GM10266 (cell line): ENCODE measurements at regions not wholly inside any gene's neighbourhood (a gene's known extent, or its start where the extent isn't known, plus 50 kb on each side); places are given as distances from the start of the nearest gene placed in this dataset.

Source experiments
- DNase-seq: peaks from one replicate; pipeline ENCODE4 v3.0.0; 2012; ENCODE audit errors: extremely low spot score
- TF ChIP-seq, protein P1 (sequence below): IDR thresholded peaks from 2 replicates; pipeline ENCODE4 v1.5.1; 2012; ENCODE audit warnings: mild to moderate bottlenecking, low read depth; ENCODE audit not compliant: control insufficient read depth, insufficient read depth; ENCODE audit errors: missing control alignments

DNA sequence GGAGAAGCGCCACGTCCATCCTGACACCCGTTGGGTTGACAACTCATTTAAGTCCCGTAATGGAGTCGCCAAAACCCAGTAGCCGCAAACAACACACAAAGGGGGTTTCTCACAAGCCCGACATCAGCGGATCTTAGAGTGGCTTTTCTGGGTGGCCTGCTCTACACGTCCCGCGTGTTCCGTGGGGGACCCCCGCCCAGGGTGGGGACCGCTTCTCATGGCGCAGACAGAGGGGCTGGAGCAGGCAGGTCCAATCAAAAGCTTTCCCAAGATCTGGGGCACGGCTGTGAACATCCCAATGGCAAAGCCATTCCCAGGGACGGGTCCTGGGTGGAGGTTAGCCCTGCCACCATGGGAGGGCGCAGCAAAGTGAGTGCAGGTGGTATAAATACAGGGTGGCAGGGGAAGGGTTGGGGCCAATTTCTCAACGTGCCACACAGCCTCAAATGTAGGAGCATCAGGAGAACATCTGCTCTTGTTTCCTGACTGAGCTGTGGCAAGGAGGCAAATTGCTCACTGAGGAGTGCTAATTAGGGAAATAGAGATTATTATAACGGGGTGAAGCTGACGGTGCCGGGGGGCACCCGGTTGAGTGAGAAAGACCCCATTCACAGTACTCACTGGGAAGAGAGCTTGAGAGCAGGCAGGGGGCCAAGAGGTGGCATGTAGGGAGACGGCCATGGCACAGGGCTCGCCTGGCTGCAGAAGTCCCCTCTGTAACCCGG lies 1447.2 kb downstream of the TBC1D22A start:
- TF ChIP-seq, protein P1, sequence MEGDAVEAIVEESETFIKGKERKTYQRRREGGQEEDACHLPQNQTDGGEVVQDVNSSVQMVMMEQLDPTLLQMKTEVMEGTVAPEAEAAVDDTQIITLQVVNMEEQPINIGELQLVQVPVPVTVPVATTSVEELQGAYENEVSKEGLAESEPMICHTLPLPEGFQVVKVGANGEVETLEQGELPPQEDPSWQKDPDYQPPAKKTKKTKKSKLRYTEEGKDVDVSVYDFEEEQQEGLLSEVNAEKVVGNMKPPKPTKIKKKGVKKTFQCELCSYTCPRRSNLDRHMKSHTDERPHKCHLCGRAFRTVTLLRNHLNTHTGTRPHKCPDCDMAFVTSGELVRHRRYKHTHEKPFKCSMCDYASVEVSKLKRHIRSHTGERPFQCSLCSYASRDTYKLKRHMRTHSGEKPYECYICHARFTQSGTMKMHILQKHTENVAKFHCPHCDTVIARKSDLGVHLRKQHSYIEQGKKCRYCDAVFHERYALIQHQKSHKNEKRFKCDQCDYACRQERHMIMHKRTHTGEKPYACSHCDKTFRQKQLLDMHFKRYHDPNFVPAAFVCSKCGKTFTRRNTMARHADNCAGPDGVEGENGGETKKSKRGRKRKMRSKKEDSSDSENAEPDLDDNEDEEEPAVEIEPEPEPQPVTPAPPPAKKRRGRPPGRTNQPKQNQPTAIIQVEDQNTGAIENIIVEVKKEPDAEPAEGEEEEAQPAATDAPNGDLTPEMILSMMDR, result no peak
- no peak for DNase-seq

DNA sequence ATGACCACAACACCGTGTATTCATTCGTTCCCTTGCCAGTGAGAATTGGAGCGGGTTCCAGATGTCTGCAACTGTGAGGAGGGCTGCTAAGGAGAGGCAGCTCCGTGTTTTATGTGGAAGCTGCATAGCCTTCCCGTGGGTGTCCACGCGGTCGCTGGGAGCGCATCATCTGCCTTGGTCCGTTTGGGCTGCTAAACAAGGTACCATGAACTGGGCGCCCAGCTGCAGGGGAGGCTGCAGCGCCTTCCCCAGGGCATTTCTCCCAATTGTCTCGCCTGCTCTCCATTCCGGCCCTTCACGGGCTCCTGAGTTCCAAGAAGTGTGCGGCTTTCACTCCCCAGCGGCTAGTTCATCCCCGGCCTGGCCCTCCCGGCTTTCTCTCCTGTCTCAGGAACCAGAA lies 1446.4 kb downstream of the TBC1D22A start:
- no peak for DNase-seq
- TF ChIP-seq, protein P1, result no peak

DNA sequence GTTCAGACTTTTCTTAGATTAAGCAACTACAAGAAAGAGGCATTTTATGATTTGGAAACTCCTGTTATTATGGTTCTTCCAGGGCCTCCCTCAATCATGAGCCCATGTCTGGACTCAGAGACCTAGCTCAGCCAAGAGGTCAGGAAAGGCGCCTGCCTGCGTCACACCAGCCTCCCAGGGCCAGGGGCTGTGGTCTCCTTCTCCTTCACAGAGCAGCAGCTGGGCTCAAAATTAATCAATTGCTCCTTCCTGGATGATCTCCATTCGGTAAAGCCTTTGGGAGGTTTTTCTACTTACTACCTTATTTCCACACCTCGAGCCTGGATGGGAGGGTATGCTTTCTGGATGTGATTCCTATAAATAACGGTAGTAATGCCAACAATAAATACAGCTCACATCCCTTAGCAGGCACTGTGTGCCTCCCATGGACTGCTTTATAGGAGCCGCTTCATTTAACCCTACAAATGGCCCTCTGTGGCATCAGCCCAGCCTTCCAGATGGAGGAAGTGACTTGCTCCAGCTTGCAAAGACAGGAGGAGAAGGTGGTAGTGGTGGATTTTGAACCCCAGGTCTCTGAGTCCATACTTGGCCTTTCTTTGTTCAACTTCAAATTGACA lies 1445.6 kb downstream of the TBC1D22A start:
- TF ChIP-seq, protein P1, result no peak
- no peak for DNase-seq

DNA sequence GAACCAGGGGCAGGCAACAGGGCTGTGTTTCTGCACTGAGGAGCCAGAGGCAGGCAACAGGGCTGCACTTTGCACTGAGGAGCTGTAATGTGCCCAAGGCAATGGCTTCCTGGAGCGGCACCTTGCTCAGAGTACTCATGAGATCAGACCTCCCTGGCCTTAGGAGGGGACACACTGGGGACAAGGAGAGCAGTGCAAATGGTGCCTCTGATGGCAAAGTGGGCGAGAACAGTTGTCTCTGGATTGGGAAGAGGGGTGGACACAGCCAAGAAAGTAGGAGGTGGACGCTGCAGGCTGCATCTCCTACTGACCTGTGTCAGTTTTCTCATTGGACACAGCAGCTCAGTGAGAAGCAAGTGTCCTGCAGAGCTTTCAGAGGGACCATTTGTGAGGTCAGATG lies 1443.3 kb downstream of the TBC1D22A start:
- TF ChIP-seq, protein P1, result no peak
- DNase-seq, result no peak

DNA sequence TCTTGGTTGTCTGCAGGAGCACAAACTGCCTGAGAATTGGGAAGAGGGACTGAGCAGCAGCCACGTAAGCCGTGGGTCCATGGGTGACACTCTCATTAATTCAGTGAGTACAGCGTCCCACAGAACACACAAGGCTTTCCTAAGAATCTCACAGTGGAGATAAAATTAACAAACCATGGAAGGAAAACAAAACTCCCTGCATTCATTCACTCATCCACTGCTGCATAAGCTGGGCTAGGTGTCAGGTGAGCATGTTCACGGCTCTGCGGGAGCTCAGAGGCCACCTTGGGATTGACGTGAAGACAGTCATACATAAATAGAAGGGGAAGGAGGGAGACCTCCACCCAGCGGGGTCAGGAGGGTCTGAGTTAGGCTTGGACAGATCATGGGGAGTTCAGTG lies 1442.7 kb downstream of the TBC1D22A start:
- DNase-seq, result no peak

DNA sequence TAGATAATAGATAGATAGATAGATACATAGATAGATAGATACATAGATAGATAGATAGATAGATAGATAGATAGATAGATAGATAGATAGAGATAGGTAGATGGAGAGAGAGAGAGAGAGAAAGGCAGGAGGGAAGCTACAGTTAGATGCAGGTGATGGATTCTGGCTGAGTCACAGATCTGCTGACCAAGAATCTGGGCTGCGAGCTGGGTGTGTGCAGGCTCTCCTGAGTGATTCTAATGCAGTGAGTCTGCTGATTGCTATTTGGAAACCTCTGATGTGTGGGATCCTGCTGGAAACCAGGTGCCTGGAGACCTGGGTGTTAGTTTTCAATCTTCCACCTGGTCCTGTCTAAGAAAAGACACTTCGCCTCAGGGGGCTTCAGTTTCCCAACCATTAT lies 1441.8 kb downstream of the TBC1D22A start:
- no peak for DNase-seq
- TF ChIP-seq, protein P1, result no peak

More for the DNA sequence above, 1442.7 kb downstream of the TBC1D22A start:
- TF ChIP-seq, protein P1, result no peak

DNA sequence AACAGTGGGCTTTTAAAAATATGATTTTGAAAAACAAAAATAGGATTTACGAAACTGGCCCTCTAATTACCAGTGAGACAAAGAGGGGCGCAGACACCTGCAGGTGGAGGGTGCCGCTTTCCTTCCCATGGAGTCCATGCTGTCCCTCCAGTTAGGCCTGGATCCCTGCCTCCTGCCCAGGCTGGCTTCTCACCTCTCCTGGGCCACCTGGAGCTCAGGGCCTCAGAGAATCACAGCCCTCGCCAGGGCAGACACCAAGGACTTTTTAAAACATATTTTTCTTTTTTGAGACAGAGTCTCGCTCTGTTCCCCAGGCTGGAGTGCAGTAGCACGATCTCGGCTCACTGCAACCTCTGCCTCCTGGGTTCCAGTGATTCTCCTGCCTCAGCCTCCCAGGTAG lies 1437.2 kb downstream of the TBC1D22A start:
- TF ChIP-seq, protein P1, result no peak
- no peak for DNase-seq
